ENCODE measurements at regions not wholly inside any gene's neighbourhood (a gene's known extent, or its start where the extent isn't known, plus 50 kb on each side); places are given as distances from the start of the nearest gene placed in this dataset.
"Not testable (repeated sequence)": the region's sequence is repeated elsewhere in the genome, so short reads cannot be mapped to it uniquely, and the experiment has no call there.

- no peak for DNase-seq
These were observed 1110.9 kb upstream of the CNTN5 start for GRCh38 chr11:97909614-97910399.

GRCh38 chr11:97912629-97913028 is 1108.1 kb upstream of the CNTN5 start:
- no peak for DNase-seq

GRCh38 chr11:97922933-97923332 is 1097.8 kb upstream of the CNTN5 start:
- not testable (repeated sequence) for DNase-seq

GRCh38 chr11:97934572-97935208 is 1086.1 kb upstream of the CNTN5 start:
- no peak for DNase-seq

GRCh38 chr11:97937501-97937900 is 1083.2 kb upstream of the CNTN5 start:
- no peak for DNase-seq

GRCh38 chr11:97938789-97939188 is 1082.0 kb upstream of the CNTN5 start:
- DNase-seq: no peak

GRCh38 chr11:97943493-97943892 is 1077.3 kb upstream of the CNTN5 start:
- DNase-seq: no peak

- DNase-seq: no peak
These were observed 1072.0 kb upstream of the CNTN5 start for GRCh38 chr11:97948793-97949192.

GRCh38 chr11:97955595-97955994 is 1065.2 kb upstream of the CNTN5 start:
- no peak for DNase-seq

GRCh38 chr11:97956904-97957303 is 1063.8 kb upstream of the CNTN5 start:
- DNase-seq: no peak

GRCh38 chr11:97961431-97961830 is 1059.3 kb upstream of the CNTN5 start:
- no peak for DNase-seq

- DNase-seq: no peak
These were observed 1058.0 kb upstream of the CNTN5 start for GRCh38 chr11:97962758-97963157.

- DNase-seq: no peak
These were observed 1057.0 kb upstream of the CNTN5 start for GRCh38 chr11:97963528-97964331.

- no peak for DNase-seq
These were observed 1056.3 kb upstream of the CNTN5 start for GRCh38 chr11:97964332-97965004.

GRCh38 chr11:97965849-97966646 is 1054.7 kb upstream of the CNTN5 start:
- no peak for DNase-seq

GRCh38 chr11:97966901-97967300 is 1053.8 kb upstream of the CNTN5 start:
- no peak for DNase-seq

GRCh38 chr11:97968071-97968470 is 1052.7 kb upstream of the CNTN5 start:
- no peak for DNase-seq

GRCh38 chr11:97972731-97973130 is 1048.0 kb upstream of the CNTN5 start:
- no peak for DNase-seq

GRCh38 chr11:97973352-97973857 is 1047.3 kb upstream of the CNTN5 start:
- DNase-seq: no peak

- no peak for DNase-seq
These were observed 1045.8 kb upstream of the CNTN5 start for GRCh38 chr11:97974798-97975498.

GRCh38 chr11:97977726-97978125 is 1043.0 kb upstream of the CNTN5 start:
- DNase-seq: no peak
